Hepatocyte (in vitro differentiated cells): ENCODE measurements at regions not wholly inside any gene's neighbourhood (a gene's known extent, or its start where the extent isn't known, plus 50 kb on each side); places are given as distances from the start of the nearest gene placed in this dataset.
"Not testable (repeated sequence)": the region's sequence is repeated elsewhere in the genome, so short reads cannot be mapped to it uniquely, and the experiment has no call there.

Experiments used
- DNase-seq: peaks from one replicate; pipeline ENCODE4 v3.0.0-alpha.2; 2016; ENCODE audit warnings: low spot score
- H2AFZ ChIP-seq: fragments of 200-600 bp; sonication (generic); 2 replicates; pipeline ENCODE4 v1.6.0; 2016; ENCODE audit warnings: antibody characterized with exemption, mild to moderate bottlenecking
- H3K27ac ChIP-seq: fragments of 200-600 bp; sonication (generic); 2 replicates; pipeline ENCODE4 v1.5.1; 2016; ENCODE audit warnings: mild to moderate bottlenecking
- H3K27me3 ChIP-seq: fragments of 200-600 bp; sonication (generic); 2 replicates; pipeline ENCODE4 v1.6.1; 2016
- H3K36me3 ChIP-seq: fragments of 200-600 bp; sonication (generic); replicated peaks from 2 replicates; pipeline ENCODE4 v1.5.1; 2016; ENCODE audit warnings: low read depth; ENCODE audit not compliant: insufficient read depth
- H3K4me1 ChIP-seq: fragments of 200-600 bp; sonication (generic); 2 replicates; pipeline ENCODE4 v1.5.1; 2016; ENCODE audit warnings: mild to moderate bottlenecking, moderate library complexity; ENCODE audit not compliant: insufficient read depth
- H3K4me2 ChIP-seq: fragments of 200-600 bp; sonication (generic); 2 replicates; pipeline ENCODE4 v1.6.0; 2016
- H3K4me3 ChIP-seq: fragments of 200-600 bp; sonication (generic); 2 replicates; pipeline ENCODE4 v1.5.1; 2016; ENCODE audit warnings: mild to moderate bottlenecking
- H3K79me2 ChIP-seq: fragments of 200-600 bp; sonication (generic); 2 replicates; pipeline ENCODE4 v1.6.0; 2017; ENCODE audit warnings: mild to moderate bottlenecking
- H3K9me2 ChIP-seq: fragments of 200-600 bp; sonication (generic); replicated peaks from 2 replicates; pipeline ENCODE4 v1.6.0; 2017; ENCODE audit warnings: mild to moderate bottlenecking; ENCODE audit not compliant: insufficient read depth
- H3K9me3 ChIP-seq: fragments of 200-600 bp; sonication (generic); 2 replicates; pipeline ENCODE4 v1.5.1; 2016; ENCODE audit warnings: low read depth, mild to moderate bottlenecking
- H4K20me1 ChIP-seq: fragments of 200-600 bp; sonication (generic); 2 replicates; pipeline ENCODE4 v1.6.0; 2016; ENCODE audit warnings: mild to moderate bottlenecking; ENCODE audit not compliant: insufficient read depth, poor library complexity, severe bottlenecking
- CTCF ChIP-seq: fragments of 200-600 bp; sonication (generic); IDR thresholded peaks from 2 replicates; pipeline ENCODE4 v1.5.1; 2016; ENCODE audit warnings: antibody characterized with exemption, mild to moderate bottlenecking; ENCODE audit not compliant: poor library complexity
- EZH2 ChIP-seq: fragments of 200-600 bp; sonication (generic); IDR thresholded peaks from 2 replicates; pipeline ENCODE4 v1.6.1; 2016; ENCODE audit warnings: antibody characterized with exemption, mild to moderate bottlenecking, borderline replicate concordance
- EZH2phosphoT487 ChIP-seq: fragments of 200-600 bp; sonication (generic); IDR thresholded peaks from one replicate; pipeline ENCODE4 v1.6.1; 2018; ENCODE audit warnings: antibody characterized with exemption, mild to moderate bottlenecking, low read depth, moderate library complexity; ENCODE audit not compliant: unreplicated experiment, severe bottlenecking
- WGBS: methylation state at CpG from one replicate; pipeline ENCODE4 v1.1.6; 2016; ENCODE audit warnings: low lambda C conversion rate; ENCODE audit errors: missing lambda C conversion rate; 5-methylcytosine and 5-hydroxymethylcytosine counted together

DNA sequence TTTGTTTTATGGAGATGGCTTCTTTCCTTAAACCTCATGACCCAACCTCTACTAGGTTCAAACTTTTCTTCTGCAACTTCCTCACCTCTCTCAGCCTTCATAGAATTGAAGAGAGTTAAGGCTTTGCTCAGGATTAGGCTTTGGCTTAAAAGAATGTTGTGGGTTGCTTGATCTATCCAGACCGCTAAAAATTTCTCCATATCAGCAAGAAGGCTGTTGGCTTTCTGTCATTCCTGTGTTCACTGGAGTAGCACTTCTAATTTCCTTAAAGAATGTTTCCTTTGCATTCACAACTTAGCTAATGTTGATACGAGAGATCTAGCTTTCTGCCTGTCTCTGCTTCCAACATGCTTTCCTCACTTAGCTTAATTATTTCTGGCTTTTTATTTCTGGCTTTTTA lies 58.1 kb upstream of the KYNU start:
- TF ChIP-seq EZH2phosphoT487 (no peak), EZH2 (no peak), CTCF (no peak)

GRCh38 chr2:142815375-142815774 lies 62.1 kb upstream of the KYNU start:
- no peak overlapping the region for H3K4me2 ChIP-seq
- H3K4me1 ChIP-seq, result no peaks in the 10 kb centered on the region
- TF ChIP-seq CTCF (no peak), EZH2 (no peak), EZH2phosphoT487 (no peak)
- no peak overlapping the region for H3K27ac ChIP-seq
- H3K4me3 ChIP-seq, result no peak overlapping the region
- no peak for DNase-seq
- H3K9me2 ChIP-seq, result no peaks in the 10 kb centered on the region
- no peaks in the 10 kb centered on the region for H3K27me3 ChIP-seq
- H3K36me3 ChIP-seq, result no peaks in the 10 kb centered on the region
- no peaks in the 10 kb centered on the region for H3K9me3 ChIP-seq
- H2AFZ ChIP-seq, result no peak overlapping the region
- H3K79me2 ChIP-seq, result no peaks in the 10 kb centered on the region
- H4K20me1 ChIP-seq, result no peaks in the 10 kb centered on the region
- 88% methylated on average over 1 of the region's 1 CpG for WGBS

More for the DNA sequence above, 58.1 kb upstream of the KYNU start:
- Histone ChIP-seq H3K27ac (no peak overlapping the region), H4K20me1 (no peaks in the 10 kb centered on the region), H3K36me3 (no peaks in the 10 kb centered on the region), H3K4me1 (no peaks in the 10 kb centered on the region), H3K4me3 (no peak overlapping the region), H3K27me3 (no peaks in the 10 kb centered on the region), H2AFZ (no peak overlapping the region), H3K79me2 (no peaks in the 10 kb centered on the region), H3K9me2 (no peaks in the 10 kb centered on the region), H3K4me2 (no peak overlapping the region), H3K9me3 (no peaks in the 10 kb centered on the region)
- WGBS, result 83% methylated on average over 2 of the region's 2 CpGs
- no peak for DNase-seq

- Histone ChIP-seq H3K4me2 (no peak overlapping the region), H3K4me1 (no peaks in the 10 kb centered on the region), H3K9me2 (no peaks in the 10 kb centered on the region), H2AFZ (no peak overlapping the region), H3K36me3 (no peaks in the 10 kb centered on the region), H3K27ac (no peak overlapping the region), H4K20me1 (no peaks in the 10 kb centered on the region), H3K79me2 (no peaks in the 10 kb centered on the region), H3K27me3 (no peaks in the 10 kb centered on the region), H3K9me3 (no peaks in the 10 kb centered on the region), H3K4me3 (no peak overlapping the region)
- DNase-seq, result no peak
- no peak for TF ChIP-seq CTCF
- no peak for TF ChIP-seq EZH2
- no peak for TF ChIP-seq EZH2phosphoT487
- WGBS, result 71% methylated on average over 5 of the region's 5 CpGs
Observed at GRCh38 chr2:142813830-142814829, 63.3 kb upstream of the KYNU start.

DNA sequence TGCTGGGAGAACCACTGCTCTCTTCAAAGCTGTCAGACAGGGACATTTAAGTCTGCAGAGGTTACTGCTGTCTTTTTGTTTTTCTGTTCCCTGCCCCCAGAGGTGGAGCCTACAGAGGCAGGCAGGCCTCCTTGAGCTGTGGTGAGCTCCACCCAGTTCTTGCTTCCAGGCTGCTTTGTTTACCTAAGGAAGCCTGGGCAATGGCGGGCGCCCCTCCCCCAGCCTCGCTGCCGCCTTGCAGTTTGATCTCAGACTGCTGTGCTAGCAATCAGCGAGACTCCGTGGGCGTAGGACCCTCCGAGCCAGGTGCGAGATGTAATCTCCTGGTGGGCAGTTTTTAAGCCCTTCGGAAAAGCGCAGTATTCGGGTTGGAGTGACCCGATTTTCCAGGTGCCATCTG lies 65.8 kb upstream of the KYNU start:
- not testable (repeated sequence) for H4K20me1 ChIP-seq, H3K4me2 ChIP-seq, H2AFZ ChIP-seq, DNase-seq, H3K27ac ChIP-seq, H3K4me3 ChIP-seq, H3K27me3 ChIP-seq, H3K79me2 ChIP-seq, H3K4me1 ChIP-seq, H3K36me3 ChIP-seq, H3K9me3 ChIP-seq, H3K9me2 ChIP-seq
- 76% methylated on average over 13 of the region's 13 CpGs for WGBS
